ENCODE measurements at regions not wholly inside any gene's neighbourhood (a gene's known extent, or its start where the extent isn't known, plus 50 kb on each side); places are given as distances from the start of the nearest gene placed in this dataset.

DNA sequence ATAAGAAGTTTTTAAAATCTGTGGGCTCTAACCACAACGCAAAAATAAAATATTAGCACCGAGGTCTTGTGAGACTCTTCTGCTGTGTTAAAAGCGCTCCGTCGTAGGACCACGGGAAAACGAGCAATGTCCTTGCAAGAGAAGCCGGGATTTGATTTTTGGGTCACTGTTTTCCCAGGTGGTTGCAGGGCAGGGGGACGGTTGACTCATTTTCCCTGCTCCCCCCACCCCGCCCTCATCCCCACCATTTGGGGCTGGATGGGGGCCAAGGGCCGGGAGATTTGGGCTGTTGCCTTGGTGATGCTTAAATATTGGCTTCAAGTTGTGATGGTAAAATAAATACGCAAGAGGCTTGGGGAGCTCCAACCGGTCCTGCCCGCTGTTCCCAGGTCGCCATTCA lies 67.6 kb upstream of the SLC25A33 start:
- TF ChIP-seq EZH2phosphoT487 (IDR thresholded peaks at IDR 0.05; ENCODE audit: borderline replicate concordance), result no peak
- TF ChIP-seq, protein P1, sequence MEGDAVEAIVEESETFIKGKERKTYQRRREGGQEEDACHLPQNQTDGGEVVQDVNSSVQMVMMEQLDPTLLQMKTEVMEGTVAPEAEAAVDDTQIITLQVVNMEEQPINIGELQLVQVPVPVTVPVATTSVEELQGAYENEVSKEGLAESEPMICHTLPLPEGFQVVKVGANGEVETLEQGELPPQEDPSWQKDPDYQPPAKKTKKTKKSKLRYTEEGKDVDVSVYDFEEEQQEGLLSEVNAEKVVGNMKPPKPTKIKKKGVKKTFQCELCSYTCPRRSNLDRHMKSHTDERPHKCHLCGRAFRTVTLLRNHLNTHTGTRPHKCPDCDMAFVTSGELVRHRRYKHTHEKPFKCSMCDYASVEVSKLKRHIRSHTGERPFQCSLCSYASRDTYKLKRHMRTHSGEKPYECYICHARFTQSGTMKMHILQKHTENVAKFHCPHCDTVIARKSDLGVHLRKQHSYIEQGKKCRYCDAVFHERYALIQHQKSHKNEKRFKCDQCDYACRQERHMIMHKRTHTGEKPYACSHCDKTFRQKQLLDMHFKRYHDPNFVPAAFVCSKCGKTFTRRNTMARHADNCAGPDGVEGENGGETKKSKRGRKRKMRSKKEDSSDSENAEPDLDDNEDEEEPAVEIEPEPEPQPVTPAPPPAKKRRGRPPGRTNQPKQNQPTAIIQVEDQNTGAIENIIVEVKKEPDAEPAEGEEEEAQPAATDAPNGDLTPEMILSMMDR (conservative IDR thresholded peaks at IDR 0.05; ENCODE audit: low read length), result no peak
- no peak overlapping the region for H2AFZ ChIP-seq (ENCODE audit: low read length)
- H3K9me2 ChIP-seq (replicated peaks; ENCODE audit: low read depth, low read length), result no peaks in the 10 kb centered on the region
- H3K9me3 ChIP-seq (ENCODE audit: insufficient read depth, low read depth, low read length), result no peaks in the 10 kb centered on the region
- no peaks in the 10 kb centered on the region for H3K27me3 ChIP-seq (ENCODE audit: insufficient read depth, low read length, poor library complexity, severe bottlenecking)
- no peak overlapping the region for H3K4me3 ChIP-seq (ENCODE audit: low read length, poor library complexity, severe bottlenecking)
- H3K4me2 ChIP-seq (ENCODE audit: low read depth, low read length, poor library complexity, severe bottlenecking), result no peak overlapping the region
- no peaks in the 10 kb centered on the region for H3K4me1 ChIP-seq (ENCODE audit: insufficient read depth, low read length, poor library complexity, severe bottlenecking)
- H4K20me1 ChIP-seq (ENCODE audit: insufficient read depth, low read length, poor library complexity, severe bottlenecking), result no peaks in the 10 kb centered on the region
- no peaks in the 10 kb centered on the region for H3K79me2 ChIP-seq (ENCODE audit: insufficient read depth, low read length)
- H3K36me3 ChIP-seq (ENCODE audit: insufficient read depth, low read length), result no peaks in the 10 kb centered on the region
- no peaks in the 10 kb centered on the region for H3F3A ChIP-seq (ENCODE audit: low read depth)
- H3K9ac ChIP-seq (ENCODE audit: low read depth, low read length, poor library complexity, severe bottlenecking), result no peak overlapping the region

DNA sequence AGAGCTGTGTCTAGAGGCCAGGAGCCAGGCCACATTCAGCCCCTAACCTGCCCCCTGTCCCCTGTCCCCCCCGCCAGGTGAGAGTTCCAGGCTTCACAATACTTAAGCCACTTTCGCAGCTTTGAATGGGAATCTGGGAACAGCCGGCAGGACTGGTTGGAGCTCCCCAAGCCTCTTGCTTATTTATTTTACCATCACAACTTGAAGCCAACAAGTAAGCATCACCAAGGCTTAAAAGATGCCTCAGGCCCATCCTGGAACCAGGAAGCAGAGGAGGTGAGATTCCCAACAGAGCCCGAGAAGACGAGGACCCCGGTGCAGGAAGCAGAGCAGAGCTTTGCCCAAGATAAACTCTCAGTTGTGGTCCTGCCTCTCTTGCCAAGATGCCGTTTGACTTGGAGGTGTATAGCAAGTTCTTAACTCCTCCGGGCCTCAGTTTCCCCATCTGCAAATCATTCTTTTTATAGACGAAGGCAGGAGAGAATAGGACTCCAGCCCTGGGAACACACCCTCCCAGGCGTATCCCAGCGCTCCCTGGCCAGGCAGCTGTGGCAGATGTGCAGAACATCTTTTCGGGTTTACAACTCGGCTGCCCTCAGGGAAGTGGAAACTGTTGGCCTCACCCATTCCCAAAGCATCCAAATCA lies 66.8 kb upstream of the SLC25A33 start:
- H3K4me1 ChIP-seq (ENCODE audit: insufficient read depth, low read length, poor library complexity, severe bottlenecking), result no peaks in the 10 kb centered on the region
- TF ChIP-seq EZH2phosphoT487 (IDR thresholded peaks at IDR 0.05; ENCODE audit: borderline replicate concordance), result no peak
- H3K9me2 ChIP-seq (replicated peaks; ENCODE audit: low read depth, low read length), result no peaks in the 10 kb centered on the region

DNA sequence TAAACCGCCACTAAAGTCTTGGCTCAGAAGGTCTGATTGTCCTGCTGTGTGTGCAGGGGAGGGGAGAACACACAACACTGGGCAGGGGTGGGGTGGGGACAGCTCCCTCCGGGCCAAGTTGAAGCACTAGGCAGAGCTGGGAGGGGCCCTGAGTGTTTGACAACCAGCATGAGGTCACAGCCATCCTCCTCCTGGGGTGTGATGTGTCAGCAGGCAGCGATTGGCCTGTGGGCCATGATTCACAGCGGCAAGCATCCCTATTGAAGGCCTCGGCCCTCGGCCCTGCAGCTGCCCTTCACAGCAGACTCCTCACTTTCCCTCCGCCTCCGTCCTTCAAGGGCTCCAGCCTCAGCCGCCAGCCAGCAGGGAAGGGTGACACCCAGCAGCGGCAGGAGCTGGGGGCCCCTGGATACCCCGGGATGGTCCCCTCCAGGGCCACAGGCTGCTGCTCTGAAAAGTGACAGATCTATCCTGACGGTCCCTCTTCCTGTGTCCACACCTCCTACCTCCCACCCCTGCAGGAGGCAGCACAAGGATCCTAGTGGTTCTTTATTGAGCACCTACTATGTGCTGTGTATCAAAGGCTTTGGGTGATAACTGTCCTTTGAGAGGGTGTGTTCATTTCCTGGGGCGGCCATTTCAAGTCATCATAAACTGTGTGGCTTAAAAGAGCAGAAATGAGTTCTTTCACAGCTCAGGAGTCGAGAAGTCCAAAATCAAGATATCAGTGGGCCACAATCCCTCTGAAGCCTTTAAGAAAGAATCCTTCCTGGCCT lies 66.0 kb upstream of the SLC25A33 start:
- H3K4me2 ChIP-seq (ENCODE audit: low read depth, low read length, poor library complexity, severe bottlenecking), result no peak overlapping the region
- H3K4me3 ChIP-seq (ENCODE audit: low read length, poor library complexity, severe bottlenecking), result no peak overlapping the region
- H2AFZ ChIP-seq (ENCODE audit: low read length), result no peak overlapping the region
- H3K9me2 ChIP-seq (replicated peaks; ENCODE audit: low read depth, low read length), result no peaks in the 10 kb centered on the region
- no peaks in the 10 kb centered on the region for H3K9me3 ChIP-seq (ENCODE audit: insufficient read depth, low read depth, low read length)
- no peaks in the 10 kb centered on the region for H3K27me3 ChIP-seq (ENCODE audit: insufficient read depth, low read length, poor library complexity, severe bottlenecking)
- no peaks in the 10 kb centered on the region for H3K79me2 ChIP-seq (ENCODE audit: insufficient read depth, low read length)
- H3K36me3 ChIP-seq (ENCODE audit: insufficient read depth, low read length), result no peaks in the 10 kb centered on the region
- no peak overlapping the region for H3K9ac ChIP-seq (ENCODE audit: low read depth, low read length, poor library complexity, severe bottlenecking)
- no peaks in the 10 kb centered on the region for H3F3A ChIP-seq (ENCODE audit: low read depth)
- H4K20me1 ChIP-seq (ENCODE audit: insufficient read depth, low read length, poor library complexity, severe bottlenecking), result no peaks in the 10 kb centered on the region
- TF ChIP-seq, protein P1 (conservative IDR thresholded peaks at IDR 0.05; ENCODE audit: low read length), result no peak
- TF ChIP-seq EZH2phosphoT487 (IDR thresholded peaks at IDR 0.05; ENCODE audit: borderline replicate concordance), result no peak
- no peaks in the 10 kb centered on the region for H3K4me1 ChIP-seq (ENCODE audit: insufficient read depth, low read length, poor library complexity, severe bottlenecking)

More for the DNA sequence above, 66.8 kb upstream of the SLC25A33 start:
- H3K36me3 ChIP-seq (ENCODE audit: insufficient read depth, low read length), result no peaks in the 10 kb centered on the region
- H2AFZ ChIP-seq (ENCODE audit: low read length), result no peak overlapping the region
- no peaks in the 10 kb centered on the region for H3F3A ChIP-seq (ENCODE audit: low read depth)
- no peak overlapping the region for H3K4me2 ChIP-seq (ENCODE audit: low read depth, low read length, poor library complexity, severe bottlenecking)
- H3K9me3 ChIP-seq (ENCODE audit: insufficient read depth, low read depth, low read length), result no peaks in the 10 kb centered on the region
- no peak overlapping the region for H3K4me3 ChIP-seq (ENCODE audit: low read length, poor library complexity, severe bottlenecking)
- H3K79me2 ChIP-seq (ENCODE audit: insufficient read depth, low read length), result no peaks in the 10 kb centered on the region
- H3K27me3 ChIP-seq (ENCODE audit: insufficient read depth, low read length, poor library complexity, severe bottlenecking), result no peaks in the 10 kb centered on the region
- H4K20me1 ChIP-seq (ENCODE audit: insufficient read depth, low read length, poor library complexity, severe bottlenecking), result no peaks in the 10 kb centered on the region
- no peak overlapping the region for H3K9ac ChIP-seq (ENCODE audit: low read depth, low read length, poor library complexity, severe bottlenecking)
